ENCODE measurements at regions not wholly inside any gene's neighbourhood (a gene's known extent, or its start where the extent isn't known, plus 50 kb on each side); places are given as distances from the start of the nearest gene placed in this dataset.

DNA sequence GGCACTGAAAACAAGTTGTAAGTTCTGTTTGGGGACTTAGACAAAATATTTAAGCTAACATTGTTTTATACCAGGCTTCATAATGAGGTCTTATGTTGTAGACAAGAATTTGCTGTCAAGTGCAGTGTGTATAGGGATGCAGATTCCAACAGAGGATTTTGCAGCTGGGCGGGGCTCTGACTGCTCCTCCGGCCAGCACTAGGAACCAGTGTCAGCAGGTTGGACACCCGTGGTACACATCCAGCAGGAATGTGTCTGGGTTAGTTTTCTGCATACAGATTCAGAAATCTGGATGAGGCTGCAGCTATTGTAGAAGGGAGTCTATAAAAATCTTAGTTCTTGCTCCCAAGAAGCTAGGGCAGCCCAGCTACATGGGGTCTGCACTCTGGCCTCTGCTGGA, 194.3 kb upstream of the RBM19 start:
- no peak overlapping the region for H3K14ac ChIP-seq (ENCODE audit: insufficient read depth, low read length)
- H2BK20ac ChIP-seq (ENCODE audit: low read depth, low read length, poor library complexity, severe bottlenecking): no peak overlapping the region
- no peak overlapping the region for H3T11ph ChIP-seq (ENCODE audit: low read length)
- no peak overlapping the region for H3K4ac ChIP-seq (ENCODE audit: low read depth, low read length)
- no peak overlapping the region for H2AFZ ChIP-seq (ENCODE audit: low read length)
- Mint-ChIP-seq H3K4me1 (no peaks in the 10 kb centered on the region), H3K36me3 (ENCODE audit: insufficient read depth in 1 of 3, low read depth in 3 of 3) (no peaks in the 10 kb centered on the region), H3K27me3 (ENCODE audit: low read depth) (peaks cover 45% of the 10 kb centered on the region), H3K27ac (no peak overlapping the region), H3K9me3 (no peaks in the 10 kb centered on the region), H3K4me3 (no peak overlapping the region)
- DNase-seq: no peak
- H2BK5ac ChIP-seq (ENCODE audit: insufficient read length, low read length): no peak overlapping the region
- H4K8ac ChIP-seq (replicated peaks; ENCODE audit: insufficient read length, low read depth, low read length): no peak overlapping the region
- H4K5ac ChIP-seq (ENCODE audit: insufficient read length, low read depth, low read length): no peak overlapping the region
- no peak overlapping the region for H3K9ac ChIP-seq (ENCODE audit: extremely low read depth, insufficient read length, low read length)
- H3K56ac ChIP-seq (ENCODE audit: insufficient read length, low read depth, low read length): no peak overlapping the region
- no peak overlapping the region for H3K23ac ChIP-seq (ENCODE audit: insufficient read length, low read depth, low read length)
- no peaks in the 10 kb centered on the region for H4K20me1 ChIP-seq (ENCODE audit: control insufficient read depth, insufficient read depth, insufficient read length)
- H3K23me2 ChIP-seq (ENCODE audit: insufficient read length, low read depth, low read length, poor library complexity, severe bottlenecking): no peaks in the 10 kb centered on the region
- H2AK5ac ChIP-seq (ENCODE audit: insufficient read length, low read length): no peak overlapping the region
- WGBS (ENCODE audit: extremely low coverage, insufficient read length, low lambda C conversion rate): no CpG with 5 or more reads among the region's 3 CpGs
- no peaks in the 10 kb centered on the region for H3K27me3 ChIP-seq (ENCODE audit: insufficient read depth, low read length)
- TF ChIP-seq, protein P1, sequence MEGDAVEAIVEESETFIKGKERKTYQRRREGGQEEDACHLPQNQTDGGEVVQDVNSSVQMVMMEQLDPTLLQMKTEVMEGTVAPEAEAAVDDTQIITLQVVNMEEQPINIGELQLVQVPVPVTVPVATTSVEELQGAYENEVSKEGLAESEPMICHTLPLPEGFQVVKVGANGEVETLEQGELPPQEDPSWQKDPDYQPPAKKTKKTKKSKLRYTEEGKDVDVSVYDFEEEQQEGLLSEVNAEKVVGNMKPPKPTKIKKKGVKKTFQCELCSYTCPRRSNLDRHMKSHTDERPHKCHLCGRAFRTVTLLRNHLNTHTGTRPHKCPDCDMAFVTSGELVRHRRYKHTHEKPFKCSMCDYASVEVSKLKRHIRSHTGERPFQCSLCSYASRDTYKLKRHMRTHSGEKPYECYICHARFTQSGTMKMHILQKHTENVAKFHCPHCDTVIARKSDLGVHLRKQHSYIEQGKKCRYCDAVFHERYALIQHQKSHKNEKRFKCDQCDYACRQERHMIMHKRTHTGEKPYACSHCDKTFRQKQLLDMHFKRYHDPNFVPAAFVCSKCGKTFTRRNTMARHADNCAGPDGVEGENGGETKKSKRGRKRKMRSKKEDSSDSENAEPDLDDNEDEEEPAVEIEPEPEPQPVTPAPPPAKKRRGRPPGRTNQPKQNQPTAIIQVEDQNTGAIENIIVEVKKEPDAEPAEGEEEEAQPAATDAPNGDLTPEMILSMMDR (conservative IDR thresholded peaks at IDR 0.05): no peak
- H3K9me3 ChIP-seq (ENCODE audit: control insufficient read depth, low read depth, low read length): no peaks in the 10 kb centered on the region
- no peaks in the 10 kb centered on the region for H3K79me2 ChIP-seq (ENCODE audit: insufficient read depth, low read length)
- H3K27ac ChIP-seq (ENCODE audit: insufficient read length, low read depth, low read length): no peak overlapping the region
- H2BK120ac ChIP-seq (ENCODE audit: low read depth, low read length, poor library complexity, severe bottlenecking): no peak overlapping the region
- no peak overlapping the region for H3K18ac ChIP-seq (ENCODE audit: insufficient read length, low read depth, low read length)
- H3K4me1 ChIP-seq (ENCODE audit: insufficient read depth, low read length): no peaks in the 10 kb centered on the region
- H2BK12ac ChIP-seq (ENCODE audit: insufficient read length, low read depth, low read length): no peak overlapping the region
- H3K4me2 ChIP-seq (ENCODE audit: insufficient read depth, insufficient read length, low read length): no peak overlapping the region
- no peaks in the 10 kb centered on the region for H3K79me1 ChIP-seq (ENCODE audit: insufficient read depth, low read depth, low read length, poor library complexity, severe bottlenecking)
- H2BK15ac ChIP-seq (ENCODE audit: low read depth, low read length): no peak overlapping the region
- no peak overlapping the region for H4K91ac ChIP-seq (ENCODE audit: insufficient read length, low read depth, low read length)
